ENCODE measurements at regions not wholly inside any gene's neighbourhood (a gene's known extent, or its start where the extent isn't known, plus 50 kb on each side); places are given as distances from the start of the nearest gene placed in this dataset.

GRCh38 chr1:38265293-38266196, 219.0 kb upstream of the POU3F1 start:
- no peak for TF ChIP-seq POLR2A (IDR thresholded peaks at IDR 0.05)
- TF ChIP-seq CTCF (IDR thresholded peaks at IDR 0.05 in 8 of 11, conservative IDR thresholded peaks at IDR 0.05 in 3 of 11) = no peak
- TF ChIP-seq POLR2AphosphoS5 (IDR thresholded peaks at IDR 0.05) = no peak
- no peaks in the 10 kb centered on the region for H3K36me3 ChIP-seq
- peaks cover 0 to 85% (median 9%) of the 10 kb centered on the region in 7 donors for H3K27me3 ChIP-seq (replicated peaks in 1 of 7)
- H3K27ac ChIP-seq = no peak overlapping the region
- intact Hi-C loops (cut with DNase I; ENCODE audit: low total_unique reads) = no loop called here
- no peaks in the 10 kb centered on the region for H3K4me1 ChIP-seq
- DNase-seq = peak; percentile 31
- no peaks in the 10 kb centered on the region for H3K9me3 ChIP-seq
- no peak overlapping the region for H3K4me3 ChIP-seq
- WGBS, 5 donors = 67 to 79% (median 75%) methylated on average over 15 of the region's 15 CpGs

GRCh38 chr1:38263438-38263837, 216.8 kb upstream of the POU3F1 start:
- peak; percentile 14 for DNase-seq
- TF ChIP-seq POLR2AphosphoS5 (IDR thresholded peaks at IDR 0.05) (no peak), CTCF (IDR thresholded peaks at IDR 0.05 in 8 of 11, conservative IDR thresholded peaks at IDR 0.05 in 3 of 11) (no peak), POLR2A (IDR thresholded peaks at IDR 0.05) (no peak)
- Histone ChIP-seq H3K27me3 (replicated peaks in 1 of 7) (peaks cover 0 to 82% (median 4%) of the 10 kb centered on the region in 7 donors), H3K4me1 (no peaks in the 10 kb centered on the region), H3K4me3 (no peak overlapping the region), H3K36me3 (no peaks in the 10 kb centered on the region), H3K9me3 (peaks cover 0 to 14% (median 7%) of the 10 kb centered on the region in 8 donors), H3K27ac (no peak overlapping the region)
- WGBS, 5 donors = 68 to 84% (median 78%) methylated on average over 4 of the region's 4 CpGs
- intact Hi-C loops (cut with DNase I; ENCODE audit: low total_unique reads) = no loop called here

- TF ChIP-seq POLR2A (IDR thresholded peaks at IDR 0.05) (no peak), CTCF (IDR thresholded peaks at IDR 0.05 in 8 of 11, conservative IDR thresholded peaks at IDR 0.05 in 3 of 11) (no peak), POLR2AphosphoS5 (IDR thresholded peaks at IDR 0.05) (no peak)
- peaks cover 0 to 14% (median 7%) of the 10 kb centered on the region in 8 donors for H3K9me3 ChIP-seq
- no peaks in the 10 kb centered on the region for H3K4me1 ChIP-seq
- H3K4me3 ChIP-seq = no peak overlapping the region
- peaks cover 0 to 83% (median 4%) of the 10 kb centered on the region in 7 donors for H3K27me3 ChIP-seq (replicated peaks in 1 of 7)
- H3K27ac ChIP-seq = no peak overlapping the region
- peak; percentile 18 for DNase-seq
- H3K36me3 ChIP-seq = no peaks in the 10 kb centered on the region
- WGBS, 5 donors = 88 to 96% (median 92%) methylated on average over 4 of the region's 4 CpGs
- intact Hi-C loops (cut with DNase I; ENCODE audit: low total_unique reads) = no loop called here
These were observed 215.0 kb upstream of the POU3F1 start for GRCh38 chr1:38261574-38261973.

- Histone ChIP-seq H3K27ac (no peak overlapping the region), H3K36me3 (no peaks in the 10 kb centered on the region), H3K4me1 (no peaks in the 10 kb centered on the region), H3K4me3 (no peak overlapping the region), H3K27me3 (replicated peaks in 1 of 7) (peaks cover 0 to 90% (median 4%) of the 10 kb centered on the region in 7 donors), H3K9me3 (peaks cover 0 to 14% (median 7%) of the 10 kb centered on the region in 8 donors)
- intact Hi-C loops (cut with DNase I; ENCODE audit: low total_unique reads) = no loop called here
- TF ChIP-seq CTCF (IDR thresholded peaks at IDR 0.05 in 8 of 11, conservative IDR thresholded peaks at IDR 0.05 in 3 of 11) (no peak), POLR2A (IDR thresholded peaks at IDR 0.05) (no peak), POLR2AphosphoS5 (IDR thresholded peaks at IDR 0.05) (no peak)
- peak; percentile 42 for DNase-seq
- 90 to 92% (median 91%) methylated on average over 16 of the region's 16 CpGs for WGBS, 5 donors
These were observed 211.6 kb upstream of the POU3F1 start for GRCh38 chr1:38258085-38258627.

All from spleen (tissue), 11 donors.